ENCODE measurements at regions not wholly inside any gene's neighbourhood (a gene's known extent, or its start where the extent isn't known, plus 50 kb on each side); places are given as distances from the start of the nearest gene placed in this dataset.

DNA sequence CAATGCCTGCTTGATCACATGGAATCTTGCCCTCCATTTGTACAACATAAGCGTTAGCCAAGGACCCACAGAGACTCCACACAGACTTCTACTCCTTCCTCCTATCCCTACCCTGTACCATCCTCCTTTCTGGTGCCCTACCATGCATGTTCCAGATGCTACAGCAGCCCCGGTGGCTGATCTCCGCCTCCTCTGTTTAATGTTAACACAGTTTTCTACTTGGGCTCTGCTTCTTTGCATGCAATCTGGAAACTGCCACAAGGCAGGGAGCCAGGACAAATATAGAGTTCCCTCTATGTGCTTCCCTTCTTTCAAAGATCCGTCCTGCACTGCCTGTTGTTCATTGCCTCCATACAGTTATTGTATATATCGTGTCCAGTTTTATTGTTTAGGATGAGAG, 368.6 kb upstream of the TENM3 start:
- ATAC-seq (no peak), DNase-seq (ENCODE audit: low read depth, low spot score) (no peak), FAIRE-seq (no peak)
- TF ChIP-seq WRNIP1 (IDR thresholded peaks at IDR 0.05; ENCODE audit: borderline replicate concordance, low read depth, low read length) = no peak
- 5% methylated on average over 5 of the region's 5 CpGs for WGBS (ENCODE audit: insufficient coverage, insufficient replicate concordance, low lambda C conversion rate, missing lambda C conversion rate)
- intact Hi-C loops (cut with micrococcal nuclease; ENCODE audit: unreplicated experiment) (no loop called here), in situ Hi-C loops (cut with MboI) (no loop called here)
- no TSS peak for BruUV-seq (replicated peaks)
- H3K4me1 ChIP-seq (ENCODE audit: control insufficient read depth, insufficient read depth, low read length) = no peaks in the 10 kb centered on the region
- SMC1A ChIA-PET (ENCODE audit: uncharacterized antibody, unreplicated experiment) = no interaction called here
- RAD21 ChIA-PET (ENCODE audit: unreplicated experiment) = no interaction called here
- no peaks in the 10 kb centered on the region for H4K20me1 ChIP-seq (ENCODE audit: control insufficient read depth, insufficient read depth)
- H3K4me3 ChIP-seq = no peak overlapping the region
- POLR2A ChIA-PET = no interaction called here
- H3K27me3 ChIP-seq (replicated peaks in 1 of 2; ENCODE audit: control insufficient read depth in 2 of 2, insufficient read depth in 2 of 2, low read length in 1 of 2) = no peaks in the 10 kb centered on the region
- CTCF ChIA-PET = no interaction called here
- H3K79me2 ChIP-seq (ENCODE audit: control insufficient read depth, insufficient read depth, low read length) = no peaks in the 10 kb centered on the region
- H3K36me3 ChIP-seq (ENCODE audit: control insufficient read depth in 2 of 2, insufficient read depth in 2 of 2, low read length in 1 of 2) = no peaks in the 10 kb centered on the region
- no peak overlapping the region for H3K9ac ChIP-seq (ENCODE audit: control insufficient read depth, insufficient read depth, low read length)
- H2AFZ ChIP-seq (ENCODE audit: control insufficient read depth, low read depth, low read length) = no peak overlapping the region
- no peak overlapping the region for H3K27ac ChIP-seq (ENCODE audit: control insufficient read depth, insufficient read depth)
- H3K9me3 ChIP-seq (replicated peaks; ENCODE audit: control insufficient read depth, insufficient read depth, low read length) = no peaks in the 10 kb centered on the region
- no peak overlapping the region for H3K4me2 ChIP-seq (ENCODE audit: control insufficient read depth, insufficient read depth)

DNA sequence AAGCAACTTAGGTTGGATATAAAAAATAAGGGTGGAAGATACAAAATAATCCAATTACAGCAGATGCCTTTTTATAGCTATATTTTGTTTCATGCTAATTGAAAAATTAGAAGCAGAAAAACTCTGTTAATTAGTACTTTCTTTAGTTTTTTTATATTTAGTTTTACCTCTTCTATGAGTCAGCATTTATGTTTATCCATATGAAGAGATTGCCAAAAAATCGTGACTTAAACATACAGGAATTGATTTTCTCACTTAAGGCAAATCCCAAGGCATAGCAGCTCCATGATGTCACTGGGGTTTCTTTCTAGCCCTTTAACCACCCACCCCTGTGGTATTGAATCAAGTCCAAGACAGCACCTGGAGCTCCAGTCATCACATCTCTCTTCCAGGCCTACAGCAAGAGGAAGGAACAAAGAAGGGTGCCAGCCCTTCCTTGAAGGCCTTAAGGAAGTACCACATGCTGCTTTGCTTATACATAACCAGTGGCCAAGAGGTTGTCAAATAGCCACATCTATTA, 365.8 kb upstream of the TENM3 start:
- CTCF ChIA-PET = no interaction called here
- intact Hi-C loops (cut with micrococcal nuclease; ENCODE audit: unreplicated experiment) = no loop called here
- Histone ChIP-seq H3K27me3 (replicated peaks in 1 of 2; ENCODE audit: control insufficient read depth in 2 of 2, insufficient read depth in 2 of 2, low read length in 1 of 2) (no peaks in the 10 kb centered on the region), H3K4me2 (ENCODE audit: control insufficient read depth, insufficient read depth) (no peak overlapping the region), H3K27ac (ENCODE audit: control insufficient read depth, insufficient read depth) (no peak overlapping the region), H2AFZ (ENCODE audit: control insufficient read depth, low read depth, low read length) (no peak overlapping the region), H3K79me2 (ENCODE audit: control insufficient read depth, insufficient read depth, low read length) (no peaks in the 10 kb centered on the region), H3K9me3 (replicated peaks; ENCODE audit: control insufficient read depth, insufficient read depth, low read length) (no peaks in the 10 kb centered on the region), H3K4me3 (no peak overlapping the region), H4K20me1 (ENCODE audit: control insufficient read depth, insufficient read depth) (no peaks in the 10 kb centered on the region), H3K9ac (ENCODE audit: control insufficient read depth, insufficient read depth, low read length) (no peak overlapping the region), H3K36me3 (ENCODE audit: control insufficient read depth in 2 of 2, insufficient read depth in 2 of 2, low read length in 1 of 2) (no peaks in the 10 kb centered on the region), H3K4me1 (ENCODE audit: control insufficient read depth, insufficient read depth, low read length) (no peaks in the 10 kb centered on the region)
- no peak for TF ChIP-seq FOS (IDR thresholded peaks at IDR 0.05; ENCODE audit: borderline replicate concordance, extremely low read depth, insufficient read length)
- TF ChIP-seq, protein P1, sequence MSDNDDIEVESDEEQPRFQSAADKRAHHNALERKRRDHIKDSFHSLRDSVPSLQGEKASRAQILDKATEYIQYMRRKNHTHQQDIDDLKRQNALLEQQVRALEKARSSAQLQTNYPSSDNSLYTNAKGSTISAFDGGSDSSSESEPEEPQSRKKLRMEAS (IDR thresholded peaks at IDR 0.05; ENCODE audit: low read depth, low read length) = no peak
- TF ChIP-seq RAD51 (IDR thresholded peaks at IDR 0.05) = no peak
- no peak for TF ChIP-seq TCF3 (IDR thresholded peaks at IDR 0.05; ENCODE audit: borderline replicate concordance, insufficient read depth, low read depth, low read length)
- TF ChIP-seq GABPA (IDR thresholded peaks at IDR 0.05; ENCODE audit: low read depth) = no peak
- no peak for TF ChIP-seq SREBF2 (IDR thresholded peaks at IDR 0.05; ENCODE audit: low read length)
- no peak for TF ChIP-seq SUZ12 (IDR thresholded peaks at IDR 0.05; ENCODE audit: unreplicated experiment)
- TF ChIP-seq ZNF622 (IDR thresholded peaks at IDR 0.05) = no peak
- TF ChIP-seq PAX5 (IDR thresholded peaks at IDR 0.05; ENCODE audit: borderline replicate concordance, low read depth, low read length) = no peak
- POLR2A ChIA-PET = no interaction called here
- RAD21 ChIA-PET (ENCODE audit: unreplicated experiment) = no interaction called here
- ATAC-seq (no peak), FAIRE-seq (no peak), DNase-seq (ENCODE audit: low read depth, low spot score) (no peak)
- in situ Hi-C loops (cut with MboI) = no loop called here
- no TSS peak for BruUV-seq (replicated peaks)
- 0% methylated on average over 1 of the region's 1 CpG for WGBS (ENCODE audit: insufficient coverage, insufficient replicate concordance, low lambda C conversion rate, missing lambda C conversion rate)
- SMC1A ChIA-PET (ENCODE audit: uncharacterized antibody, unreplicated experiment) = interaction anchor here (0.8 kb wide), 1 partner anchor 147 kb away, joined by 4 read pairs; no protein-coding TSS in a partner anchor

Measured in GM12878 (cell line).